Fibroblast of skin of abdomen (primary cell): ENCODE measurements at regions not wholly inside any gene's neighbourhood (a gene's known extent, or its start where the extent isn't known, plus 50 kb on each side); places are given as distances from the start of the nearest gene placed in this dataset.

Experiments used
- DNase-seq: peaks from one replicate; pipeline ENCODE4 v3.0.0-alpha.2; 2013

- DNase-seq, result no peak
These were observed 222.4 kb upstream of the ID2 start for GRCh38 chr2:8459474-8459873.

GRCh38 chr2:8461341-8461740 is 220.5 kb upstream of the ID2 start:
- no peak for DNase-seq

GRCh38 chr2:8462280-8462679 is 219.6 kb upstream of the ID2 start:
- DNase-seq, result no peak

DNA sequence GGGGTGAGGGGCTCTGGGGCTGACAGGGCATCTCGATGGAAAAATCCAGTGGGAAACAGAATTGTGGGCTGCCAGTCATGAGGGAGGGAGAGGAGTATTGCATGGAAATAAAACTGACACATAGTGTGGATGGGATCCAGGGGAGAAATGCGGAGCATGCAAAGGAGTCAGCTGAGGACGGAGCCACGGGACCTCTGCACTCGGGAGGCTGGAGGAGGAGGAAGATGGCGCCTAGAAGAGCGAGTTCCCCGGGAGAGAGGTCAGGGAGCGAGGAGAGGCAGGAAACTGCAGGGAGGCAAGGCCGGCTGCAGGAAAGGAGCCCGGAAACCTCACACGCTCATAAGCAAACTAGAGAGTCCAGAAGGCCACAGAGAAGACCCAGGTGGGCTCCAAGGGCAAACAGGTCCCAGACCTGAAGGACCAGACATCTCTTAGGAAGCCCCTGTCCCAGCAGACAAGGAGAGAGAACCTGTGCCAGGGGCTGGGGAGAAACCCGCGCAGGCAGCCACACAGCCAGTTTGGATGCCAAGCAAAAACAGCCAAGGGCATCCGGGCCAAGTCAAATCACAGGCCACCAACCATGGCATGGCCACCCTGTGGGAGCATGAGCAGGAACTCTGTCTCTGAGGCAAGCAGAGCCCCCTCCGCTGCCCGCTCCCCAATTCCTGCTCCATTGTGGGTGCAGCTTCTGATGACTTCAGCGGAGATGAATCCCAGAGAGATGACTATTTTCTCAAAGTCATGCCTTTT is 218.8 kb upstream of the ID2 start:
- no peak for DNase-seq

DNA sequence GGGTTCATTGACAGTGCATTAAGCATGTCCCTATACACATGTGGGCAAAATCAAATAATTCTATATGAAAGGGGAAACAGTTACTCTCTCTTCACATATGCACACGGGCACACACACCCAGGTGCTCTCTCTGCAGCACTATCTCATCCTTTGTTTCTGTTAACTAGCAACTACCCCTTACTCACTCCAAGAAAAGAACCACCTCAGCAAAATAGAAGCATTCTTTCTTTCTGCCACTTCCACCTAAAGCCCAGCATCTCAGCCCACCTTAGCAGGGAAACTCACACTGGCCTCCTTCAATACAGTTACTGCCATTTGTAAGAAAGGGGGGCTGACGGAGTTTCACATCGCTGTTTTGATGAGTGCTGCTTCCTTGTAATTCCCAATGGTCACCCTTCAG is 216.3 kb upstream of the ID2 start:
- DNase-seq, result no peak

GRCh38 chr2:8469709-8470493 is 212.0 kb upstream of the ID2 start:
- DNase-seq, result no peak

DNA sequence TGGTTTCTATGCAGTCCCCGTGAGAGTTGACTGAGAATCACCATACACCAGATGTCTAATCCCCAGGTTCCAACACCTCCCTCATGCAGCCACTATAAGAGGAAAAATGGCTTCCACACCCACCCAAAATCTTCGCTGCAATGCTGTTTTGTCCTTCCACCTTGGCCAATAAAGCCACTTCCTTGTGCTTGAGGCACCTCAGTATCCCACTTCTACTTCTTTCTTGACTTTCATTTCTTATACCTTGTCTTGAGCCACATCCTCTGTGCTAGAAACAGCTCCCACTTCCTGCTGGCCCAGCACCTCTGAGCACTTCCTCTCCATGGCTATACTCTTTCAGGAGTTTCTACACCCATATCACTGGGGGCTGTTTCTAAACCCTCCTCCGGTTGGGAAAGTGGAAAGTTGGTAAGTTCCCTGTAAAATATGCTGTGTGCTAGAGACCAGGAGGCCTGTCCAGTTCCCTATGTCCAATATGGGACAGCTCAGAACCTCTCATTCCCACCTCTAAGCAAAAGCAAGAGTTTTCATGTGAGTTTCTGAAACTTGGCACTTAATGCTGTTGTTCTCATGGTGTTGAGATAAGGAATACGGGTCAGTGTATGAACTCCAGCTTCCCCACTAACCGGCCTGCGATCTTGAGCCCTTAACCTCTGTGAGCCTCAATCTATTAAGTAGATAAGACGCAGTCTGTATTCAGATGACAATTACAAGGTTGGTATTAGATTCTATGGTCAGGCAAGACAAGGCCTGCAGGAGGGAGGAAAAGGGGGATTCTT is 209.1 kb upstream of the ID2 start:
- no peak for DNase-seq

GRCh38 chr2:8475349-8476031 is 206.4 kb upstream of the ID2 start:
- no peak for DNase-seq

GRCh38 chr2:8477552-8478470 is 204.0 kb upstream of the ID2 start:
- DNase-seq, result no peak

- no peak for DNase-seq
These were observed 203.4 kb upstream of the ID2 start for GRCh38 chr2:8478471-8478793.

GRCh38 chr2:8479298-8479697 is 202.6 kb upstream of the ID2 start:
- no peak for DNase-seq

DNA sequence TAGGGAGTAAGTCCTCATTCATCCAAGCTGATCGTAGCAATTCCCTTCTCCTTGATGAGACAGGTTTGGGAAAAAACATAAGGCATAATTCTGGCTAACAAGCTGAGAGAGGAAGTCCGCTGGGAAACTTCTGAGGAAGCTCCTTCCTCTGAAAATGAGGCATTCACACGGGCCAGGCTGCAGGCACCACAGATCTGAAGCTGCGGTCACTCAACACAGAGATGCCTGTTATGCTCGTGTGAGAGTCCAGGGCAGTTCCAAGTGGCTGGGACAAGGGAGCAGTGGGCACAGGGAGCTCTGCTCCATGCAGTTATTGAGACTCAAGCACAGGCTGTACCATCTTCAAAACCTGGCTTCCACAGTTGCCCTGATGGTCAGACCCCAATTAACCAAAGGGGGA is 200.9 kb upstream of the ID2 start:
- DNase-seq, result no peak

DNA sequence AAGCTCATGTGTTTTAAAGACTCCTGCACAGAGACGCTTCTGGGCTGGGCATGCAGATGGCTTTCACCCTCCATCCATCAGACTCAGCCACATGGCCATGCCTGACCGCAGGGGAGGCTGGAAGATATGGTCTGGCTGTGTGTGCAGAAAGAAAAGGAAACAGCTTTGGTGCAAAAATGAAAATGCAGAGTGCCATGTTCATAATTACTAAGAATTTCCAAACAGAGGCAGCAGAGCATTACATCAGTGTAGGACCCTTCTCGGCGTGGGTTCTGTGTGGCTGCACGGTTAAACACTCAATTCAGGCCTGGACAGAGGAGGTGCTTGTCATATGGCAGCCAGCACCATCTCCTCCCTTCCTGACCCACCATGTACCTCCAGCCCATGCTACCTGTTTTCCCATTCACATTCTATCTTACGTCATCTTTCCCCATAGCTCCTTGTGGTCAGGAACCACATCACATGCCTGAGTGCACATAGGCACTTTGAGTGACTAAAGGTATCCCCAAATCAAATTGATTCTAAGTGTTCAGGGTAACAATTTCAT is 200.3 kb upstream of the ID2 start:
- no peak for DNase-seq

DNA sequence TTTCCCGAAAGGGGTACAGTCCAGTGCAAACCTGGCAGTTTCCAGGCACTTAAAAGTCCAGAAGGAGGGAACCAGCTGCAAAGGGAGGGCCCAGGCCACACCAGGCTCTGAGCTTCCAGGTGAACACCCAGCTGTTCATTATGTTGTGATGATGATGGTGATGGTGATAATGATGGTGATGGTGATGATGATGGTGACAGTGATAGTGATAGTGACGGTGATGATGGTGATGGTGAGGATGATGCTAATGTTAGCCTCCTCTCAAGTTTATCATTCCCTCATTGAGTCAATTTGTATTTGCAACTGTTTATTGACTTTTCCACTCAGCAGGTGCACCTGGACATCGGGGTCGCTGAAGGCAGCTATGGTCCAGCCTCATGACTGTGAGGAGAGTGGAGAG is 199.4 kb upstream of the ID2 start:
- no peak for DNase-seq

DNA sequence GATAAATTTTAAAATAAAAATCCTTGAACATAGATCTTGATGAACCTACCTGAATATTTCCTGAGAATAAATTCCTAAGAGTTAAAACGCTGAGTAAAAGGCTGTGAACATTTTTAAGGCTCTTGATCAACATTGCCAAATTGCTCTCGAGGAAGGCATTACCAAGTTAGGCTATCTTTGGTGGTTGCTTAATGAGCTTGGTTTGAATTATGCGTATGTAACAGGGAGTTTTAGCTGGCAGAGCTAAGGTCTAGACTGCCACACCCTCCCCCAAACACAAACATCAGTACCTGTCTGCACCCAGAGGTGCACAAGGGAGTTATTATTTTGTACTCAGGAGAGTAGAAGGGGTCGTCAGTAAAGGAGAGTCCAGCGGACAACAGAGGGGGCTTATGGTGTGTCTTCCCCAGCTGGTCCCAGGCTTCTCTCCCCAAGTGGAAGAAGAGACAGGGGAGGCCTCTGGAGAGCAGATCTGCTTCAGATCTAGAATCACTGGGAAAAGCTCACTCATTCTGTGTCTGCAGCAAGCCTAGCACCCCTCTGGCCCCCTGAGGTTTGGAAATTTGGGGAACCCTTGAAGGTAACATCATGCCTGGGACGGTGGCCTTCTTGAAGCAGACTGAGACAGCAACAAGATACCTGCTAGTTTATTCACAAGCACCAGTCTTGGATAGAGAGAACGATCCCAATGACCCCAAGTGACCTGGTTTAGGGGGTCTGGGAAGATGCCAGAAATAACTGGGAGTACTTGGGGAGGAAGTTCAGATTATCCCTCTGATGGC is 197.2 kb upstream of the ID2 start:
- no peak for DNase-seq

DNA sequence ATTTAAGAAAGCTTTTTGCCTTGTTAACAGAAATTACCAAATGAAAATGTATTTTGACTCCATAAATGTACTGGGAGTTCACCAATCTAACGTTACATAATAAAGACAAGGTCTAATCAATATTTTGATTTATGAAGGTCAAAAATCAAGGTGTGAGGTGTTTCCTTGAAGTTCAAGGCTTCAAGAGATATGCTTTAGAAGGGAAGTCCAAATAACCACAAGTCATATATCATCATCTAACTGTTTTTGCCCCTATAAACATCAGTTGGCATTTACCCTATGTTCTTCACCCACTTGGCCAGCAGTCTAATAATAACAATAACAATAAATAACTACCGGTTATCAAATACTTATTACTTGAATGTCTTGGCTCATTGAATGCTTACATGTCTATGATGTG is 196.1 kb upstream of the ID2 start:
- DNase-seq, result no peak

DNA sequence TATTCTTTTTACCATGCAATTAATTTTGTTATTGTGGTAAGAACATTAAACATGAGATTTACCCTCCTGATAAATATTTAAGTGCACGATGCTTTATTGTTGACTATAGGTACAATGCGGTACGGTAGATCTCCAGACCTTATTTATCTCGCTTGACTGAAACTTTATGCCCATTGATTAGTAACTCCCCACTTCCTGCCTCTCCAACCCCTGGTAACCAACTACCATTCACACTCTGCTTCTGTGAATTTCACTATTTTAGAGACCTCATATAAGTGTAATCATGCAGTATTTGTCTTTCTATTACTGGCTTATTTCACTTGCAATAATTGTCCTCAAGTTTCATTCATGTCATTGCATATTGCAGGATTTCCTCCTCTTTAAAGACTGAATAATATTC is 195.7 kb upstream of the ID2 start:
- no peak for DNase-seq

DNA sequence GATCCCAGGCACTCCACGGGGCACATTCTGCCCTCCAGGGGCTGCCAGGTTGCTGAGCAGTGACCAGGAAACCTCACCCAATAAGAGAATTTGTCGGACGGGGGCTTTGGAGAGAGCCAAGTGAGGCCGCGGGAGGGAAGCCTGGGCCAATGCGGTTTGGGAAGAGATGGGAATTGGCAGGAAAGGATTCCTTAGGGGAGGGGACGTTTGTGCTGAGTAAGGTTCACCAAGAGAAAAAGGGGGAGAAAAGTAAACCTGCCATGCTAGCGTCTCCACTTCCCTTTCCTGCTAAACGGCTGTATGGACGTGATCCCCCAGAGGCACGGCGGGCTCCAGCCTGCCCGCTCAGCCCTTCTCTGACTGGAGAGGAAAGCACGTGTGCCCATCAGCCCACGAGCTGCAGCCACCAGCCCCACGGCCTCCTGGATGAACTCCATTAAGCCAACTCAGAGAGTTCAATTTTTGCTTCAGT is 194.4 kb upstream of the ID2 start:
- no peak for DNase-seq

- DNase-seq, result peak; percentile 13
These were observed 193.7 kb upstream of the ID2 start for GRCh38 chr2:8488001-8488738.

- no peak for DNase-seq
These were observed 192.6 kb upstream of the ID2 start for GRCh38 chr2:8489221-8489620.
